Cardiac septum (tissue), 1 donor: ENCODE measurements at regions not wholly inside any gene's neighbourhood (a gene's known extent, or its start where the extent isn't known, plus 50 kb on each side); places are given as distances from the start of the nearest gene placed in this dataset.
A peak's percentile ranks its signal among the peaks of the same experiment; 100 is the strongest.

Experiments used
- DNase-seq: peaks from one replicate; pipeline ENCODE4 v3.0.0-alpha.2; 2020; ENCODE audit warnings: low spot score
- intact Hi-C: fragments of 100-400 bp; cut with DNase I; formaldehyde crosslinking; loops from one replicate; pipeline ENCODE4 v1.14.0; 2022
- donor health status: DM: no; HTN: no; CAD: no.

GRCh38 chr1:201589186-201589585 is 50.3 kb downstream of the NAV1 start:
- intact Hi-C loops: no loop called here
- no peak for DNase-seq

DNA sequence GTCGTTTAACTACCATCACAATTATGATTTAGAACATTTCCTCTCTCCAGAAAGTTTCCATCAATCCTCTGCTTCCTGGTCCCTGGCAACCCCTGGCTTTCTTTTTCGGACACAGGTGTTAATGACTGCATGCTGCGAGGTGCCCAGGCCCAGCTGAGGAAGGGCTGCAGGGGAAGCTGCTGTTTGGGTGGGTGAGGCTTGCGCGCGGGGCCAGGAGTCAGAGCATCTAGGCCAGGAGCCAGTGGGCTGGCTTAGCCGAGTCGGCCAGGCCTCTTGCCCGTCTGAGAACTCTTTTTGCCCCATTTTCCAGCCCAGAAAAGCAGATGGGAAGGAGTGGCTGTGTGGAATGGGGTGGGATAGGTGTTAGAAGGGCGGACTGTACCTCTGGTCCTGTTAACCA is 51.5 kb downstream of the NAV1 start:
- intact Hi-C loops: loop anchor here (10.0 kb wide), 1 partner anchor 56 kb away; the partner anchor contains the start of gene NAV1
- DNase-seq: no peak

GRCh38 chr1:201591348-201591747 is 52.4 kb downstream of the NAV1 start:
- intact Hi-C loops: loop anchor here (10.0 kb wide), 1 partner anchor 57 kb away; the partner anchor contains the start of gene NAV1
- no peak for DNase-seq

DNA sequence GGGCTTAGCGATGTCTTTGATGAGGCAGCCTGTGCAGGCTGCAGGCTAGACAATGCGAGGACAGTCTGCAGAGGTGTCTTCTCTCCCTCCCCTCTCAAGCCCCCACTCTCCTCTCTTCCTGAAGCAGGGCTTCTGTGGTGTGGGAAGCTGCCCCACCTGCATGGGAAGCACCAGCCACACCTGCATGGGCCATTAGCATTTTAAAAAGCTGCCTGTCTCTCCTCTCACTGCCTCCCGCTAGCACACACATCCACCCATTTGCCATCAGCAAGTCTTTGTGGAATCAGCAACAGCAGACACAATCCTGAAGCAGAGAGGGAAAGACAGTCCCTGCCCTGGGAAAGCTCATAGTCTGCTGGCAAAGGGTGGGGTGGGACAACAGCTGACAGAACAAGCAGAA is 53.1 kb downstream of the NAV1 start:
- DNase-seq: no peak
- intact Hi-C loops: loop anchor here (10.0 kb wide), 1 partner anchor 57 kb away; the partner anchor contains the start of gene NAV1

GRCh38 chr1:201593200-201593921 is 54.4 kb downstream of the NAV1 start:
- no peak for DNase-seq
- intact Hi-C loops: loop anchor here (10.0 kb wide), 1 partner anchor 59 kb away; the partner anchor contains the start of gene NAV1

DNA sequence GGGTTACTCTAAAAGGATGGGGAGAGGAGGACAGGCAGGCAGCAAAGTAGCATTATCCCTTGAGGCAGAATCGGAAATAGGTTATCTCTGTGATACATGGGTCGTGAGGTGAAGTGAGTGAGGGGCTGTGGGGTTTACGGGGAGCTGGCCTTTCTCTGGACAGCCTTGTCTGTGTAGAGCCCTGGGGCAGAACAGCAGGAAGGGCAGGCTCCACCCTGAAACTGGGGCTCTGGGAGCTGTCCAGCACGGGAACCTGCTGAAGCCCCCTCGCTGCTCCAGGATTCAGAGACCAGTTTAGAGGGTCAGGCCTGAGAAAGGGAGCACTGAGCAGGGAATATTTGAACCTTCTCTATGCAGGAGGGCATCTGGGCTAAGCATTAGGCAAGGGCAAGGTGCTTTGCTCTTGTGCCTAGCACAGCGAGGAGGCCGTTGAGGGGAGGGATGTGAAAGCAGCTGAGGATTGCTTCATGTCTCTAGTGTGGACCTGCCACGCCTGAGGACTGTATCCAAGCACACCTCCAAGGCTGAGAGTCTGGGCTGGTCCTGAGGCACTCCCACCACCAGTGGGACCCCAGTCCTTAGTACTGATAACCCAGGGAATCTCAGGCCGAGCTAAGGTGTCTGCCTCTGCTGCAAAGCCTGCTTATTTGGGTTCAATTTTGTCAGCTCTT is 55.8 kb downstream of the NAV1 start:
- intact Hi-C loops: loop anchor here (10.0 kb wide), 1 partner anchor 60 kb away; the partner anchor contains the start of gene NAV1
- peak; percentile 22 for DNase-seq

GRCh38 chr1:201595381-201595780 is 56.5 kb downstream of the NAV1 start:
- DNase-seq: peak; percentile 71
- intact Hi-C loops: loop anchor here (10.0 kb wide), 1 partner anchor 61 kb away; the partner anchor contains the start of gene NAV1

DNA sequence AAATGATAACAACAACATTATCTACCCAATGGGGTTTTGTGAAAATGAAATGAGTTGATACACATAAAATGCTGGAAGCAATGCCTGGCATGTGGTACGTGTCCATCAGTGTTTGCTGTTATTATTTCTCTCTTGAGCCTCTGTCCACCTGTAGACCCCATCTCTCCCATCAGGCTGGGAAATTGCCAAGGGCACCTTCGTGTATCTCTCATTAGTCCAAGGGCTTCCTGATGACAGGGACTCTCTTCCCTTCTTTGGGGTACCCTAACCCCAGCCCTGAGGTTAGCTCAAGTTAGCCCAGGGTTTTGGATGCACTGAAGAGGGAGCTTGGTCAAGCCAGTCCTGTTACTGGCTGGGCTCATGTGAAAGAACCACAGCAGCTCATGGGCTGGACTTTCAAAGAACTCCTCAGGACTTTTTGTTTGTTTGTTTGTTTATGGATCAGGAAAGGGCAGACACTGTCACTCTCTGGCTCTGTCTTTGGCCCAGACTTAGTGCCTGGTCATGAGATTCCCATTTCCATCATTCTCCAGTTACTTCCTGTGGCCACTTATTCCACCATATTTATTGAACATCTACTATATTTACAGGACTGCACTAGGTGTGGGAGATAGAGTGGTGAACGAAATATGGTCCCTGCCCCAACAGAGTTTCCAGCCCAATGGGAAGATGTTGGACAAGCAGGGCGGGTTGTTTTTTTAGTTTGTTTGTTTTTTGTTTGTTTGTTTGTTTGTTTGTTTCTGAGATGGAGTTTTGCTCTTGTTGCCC is 57.4 kb downstream of the NAV1 start:
- intact Hi-C loops: loop anchor here (10.0 kb wide), 1 partner anchor 61 kb away; the partner anchor contains the start of gene NAV1
- DNase-seq: peak; percentile 55

GRCh38 chr1:201597551-201598230 is 58.8 kb downstream of the NAV1 start:
- intact Hi-C loops: loop anchor here (10.0 kb wide), 1 partner anchor 63 kb away; the partner anchor contains the start of gene NAV1
- peak; percentile 75 for DNase-seq

GRCh38 chr1:201598396-201598795 is 59.5 kb downstream of the NAV1 start:
- intact Hi-C loops: loop anchor here (10.0 kb wide), 1 partner anchor 64 kb away; the partner anchor contains the start of gene NAV1
- peak; percentile 31 for DNase-seq

- peak; percentile 44 for DNase-seq
- intact Hi-C loops: loop anchor here (10.0 kb wide), 1 partner anchor 64 kb away; the partner anchor contains the start of gene NAV1
Observed at GRCh38 chr1:201598973-201599372, 60.0 kb downstream of the NAV1 start.

DNA sequence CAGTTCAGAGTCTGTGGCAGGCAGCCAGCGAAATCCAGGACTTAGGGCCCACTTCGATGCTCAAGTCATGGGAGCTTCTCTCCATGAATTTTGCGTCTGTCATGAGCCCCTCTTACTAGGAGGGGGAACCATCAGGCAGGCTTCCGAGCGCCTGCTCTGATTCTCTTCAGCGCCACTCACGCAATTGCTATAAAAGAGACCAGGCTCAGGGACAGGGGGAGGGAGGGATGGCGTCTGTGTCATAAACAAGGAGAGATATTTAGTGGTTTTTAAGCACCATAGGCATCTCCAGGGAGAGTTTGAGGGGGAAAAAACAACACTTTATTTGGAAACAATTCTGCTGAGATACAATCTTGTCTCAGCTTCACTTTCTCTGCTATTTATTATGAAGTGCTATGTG is 60.6 kb downstream of the NAV1 start:
- intact Hi-C loops: loop anchor here (10.0 kb wide), 1 partner anchor 65 kb away; the partner anchor contains the start of gene NAV1
- DNase-seq: peak; percentile 54

DNA sequence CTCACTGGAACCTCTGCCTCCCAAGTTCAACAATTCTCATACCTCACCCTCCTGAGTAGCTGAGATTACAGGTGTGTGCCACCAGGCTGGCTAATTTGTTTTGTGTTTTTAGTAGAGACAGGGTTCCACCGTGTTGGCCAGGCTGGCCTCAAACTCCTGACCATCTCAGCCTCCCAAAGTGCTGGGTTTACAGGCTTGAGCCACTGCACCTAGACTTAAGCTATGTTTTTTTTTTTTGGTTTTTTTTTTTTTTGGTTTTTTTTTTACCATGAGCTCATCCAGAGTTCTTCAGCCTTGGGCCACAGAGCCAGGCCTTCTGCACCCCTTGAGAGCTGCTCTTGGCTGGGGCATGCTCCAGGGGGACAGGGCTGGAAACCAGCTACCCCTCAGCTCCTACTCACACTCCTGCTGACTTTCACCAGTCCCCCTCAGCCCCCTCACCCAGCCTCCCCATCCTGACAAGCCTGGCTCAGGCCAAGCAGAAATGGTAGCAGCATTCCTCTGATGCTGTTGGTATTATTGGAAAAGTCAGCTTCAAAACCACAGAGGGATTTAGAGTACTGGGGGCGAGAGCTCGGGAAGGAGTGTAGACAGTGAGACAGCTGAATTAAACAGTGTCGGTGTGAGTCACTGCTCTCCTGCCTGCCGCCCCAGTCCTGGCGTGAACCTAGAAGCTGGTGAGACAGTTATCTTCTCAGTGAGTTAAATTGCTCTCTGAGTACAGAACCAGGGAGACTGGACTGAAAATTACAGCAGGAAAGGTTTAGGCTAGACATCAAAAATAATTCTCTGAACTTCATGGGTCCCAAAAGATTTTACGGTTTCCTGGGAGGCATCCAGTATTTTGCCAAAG is 63.7 kb downstream of the NAV1 start:
- intact Hi-C loops: no loop called here
- no peak for DNase-seq

GRCh38 chr1:201603613-201604232 is 64.8 kb downstream of the NAV1 start:
- intact Hi-C loops: no loop called here
- DNase-seq: no peak

GRCh38 chr1:201605385-201606010 is 66.6 kb downstream of the NAV1 start:
- intact Hi-C loops: loop anchor here (5.0 kb wide), 1 partner anchor 33 kb away; no protein-coding TSS in a partner anchor
- DNase-seq: no peak

DNA sequence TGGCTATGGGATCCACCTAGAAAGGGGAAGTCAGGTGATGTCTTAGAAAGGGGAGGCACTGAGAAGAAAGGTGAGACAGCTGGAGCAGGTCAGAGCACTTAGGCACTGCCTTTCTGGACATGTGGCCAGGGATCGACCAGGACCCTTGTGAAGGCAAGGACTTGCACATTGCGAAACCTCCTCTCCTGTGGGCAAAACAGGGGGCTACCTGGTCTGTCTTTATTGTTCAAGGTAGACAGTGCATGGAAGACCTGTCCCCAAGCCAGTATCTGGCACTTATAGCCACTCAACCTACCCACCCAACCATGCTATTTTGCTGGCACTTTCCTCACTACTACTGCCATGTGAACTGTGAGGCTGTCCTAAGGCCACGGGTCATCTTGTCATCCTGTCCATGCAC is 67.2 kb downstream of the NAV1 start:
- DNase-seq: no peak
- intact Hi-C loops: loop anchor here (5.0 kb wide), 1 partner anchor 34 kb away; no protein-coding TSS in a partner anchor

DNA sequence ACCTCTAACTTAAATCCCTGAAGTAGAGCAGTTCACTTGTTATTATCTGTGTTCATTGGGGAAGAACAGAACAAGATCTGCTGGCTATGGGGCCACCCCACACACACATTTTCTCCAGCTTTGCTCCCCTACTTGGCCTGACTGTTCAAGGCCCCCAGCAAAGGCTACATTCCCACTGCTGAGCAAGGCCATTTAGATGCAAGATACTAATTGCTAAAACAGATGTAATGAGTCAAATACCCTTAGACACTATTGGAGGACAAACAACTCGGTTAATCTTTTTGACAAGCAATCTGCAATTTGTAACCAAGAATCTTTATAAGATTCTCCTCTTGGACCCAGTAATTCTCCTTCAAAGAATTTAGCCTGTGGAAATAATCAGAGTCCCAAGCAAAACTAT is 67.7 kb downstream of the NAV1 start:
- intact Hi-C loops: loop anchor here (5.0 kb wide), 1 partner anchor 34 kb away; no protein-coding TSS in a partner anchor
- no peak for DNase-seq
